Posterior vena cava (tissue), 2 donors: ENCODE measurements at regions not wholly inside any gene's neighbourhood (a gene's known extent, or its start where the extent isn't known, plus 50 kb on each side); places are given as distances from the start of the nearest gene placed in this dataset.
"Not testable (repeated sequence)": the region's sequence is repeated elsewhere in the genome, so short reads cannot be mapped to it uniquely, and the experiment has no call there.

ENCODE experiments used
- DNase-seq: peaks from one replicate; pipeline ENCODE4 v3.0.0-alpha.2; 2020; ENCODE audit warnings: low spot score
- intact Hi-C, 2 donors: fragments of 100-400 bp; cut with DNase I; formaldehyde crosslinking; loops; one replicate each; pipeline versions ENCODE4 v1.14.1 to v1.14.2; 2022 to 2023
- donor health status: DM: yes; HTN: yes; CAD: no.
- donor health status: DM: yes; HTN: yes; CAD: no.

DNA sequence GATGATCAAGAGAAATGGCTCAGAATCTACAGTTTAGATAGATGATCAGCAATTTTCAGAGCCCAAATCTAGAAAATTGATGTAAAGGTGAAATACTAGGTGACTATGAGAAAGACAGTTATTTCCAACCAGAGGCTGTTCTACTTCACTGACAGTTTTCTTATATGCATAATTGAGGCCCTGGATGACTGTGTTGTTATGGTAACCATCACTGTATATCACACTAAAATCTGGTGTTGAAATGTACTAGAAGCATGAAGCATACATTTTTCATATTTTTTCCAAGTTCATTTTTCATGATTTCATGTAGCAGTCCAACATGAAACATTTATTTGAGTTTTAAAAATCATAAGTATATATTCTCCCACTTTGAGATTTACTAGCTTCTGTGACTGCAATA is 87.4 kb downstream of the ATXN3L start:
- no peak for DNase-seq
- intact Hi-C loops = no loop called here

DNA sequence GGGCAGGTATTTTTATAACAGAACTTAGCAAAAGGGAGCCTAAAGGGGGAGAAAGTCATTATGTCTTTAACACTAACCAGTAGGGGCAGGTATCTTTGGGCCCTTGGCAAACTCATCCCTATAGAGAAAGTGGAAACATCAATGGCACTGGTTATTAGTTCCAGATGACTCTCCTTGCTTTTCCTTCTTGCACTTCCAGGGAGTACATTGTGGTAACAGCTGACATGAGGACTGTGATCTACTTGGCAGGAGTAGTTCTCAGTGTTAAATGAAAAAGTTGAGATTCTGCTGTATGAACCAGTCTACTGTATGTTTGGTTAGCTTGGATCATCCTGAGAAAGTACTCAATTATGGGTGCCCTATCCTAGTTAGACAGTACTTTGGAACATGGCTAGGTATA is 93.6 kb downstream of the ATXN3L start:
- DNase-seq = no peak
- intact Hi-C loops = no loop called here

DNA sequence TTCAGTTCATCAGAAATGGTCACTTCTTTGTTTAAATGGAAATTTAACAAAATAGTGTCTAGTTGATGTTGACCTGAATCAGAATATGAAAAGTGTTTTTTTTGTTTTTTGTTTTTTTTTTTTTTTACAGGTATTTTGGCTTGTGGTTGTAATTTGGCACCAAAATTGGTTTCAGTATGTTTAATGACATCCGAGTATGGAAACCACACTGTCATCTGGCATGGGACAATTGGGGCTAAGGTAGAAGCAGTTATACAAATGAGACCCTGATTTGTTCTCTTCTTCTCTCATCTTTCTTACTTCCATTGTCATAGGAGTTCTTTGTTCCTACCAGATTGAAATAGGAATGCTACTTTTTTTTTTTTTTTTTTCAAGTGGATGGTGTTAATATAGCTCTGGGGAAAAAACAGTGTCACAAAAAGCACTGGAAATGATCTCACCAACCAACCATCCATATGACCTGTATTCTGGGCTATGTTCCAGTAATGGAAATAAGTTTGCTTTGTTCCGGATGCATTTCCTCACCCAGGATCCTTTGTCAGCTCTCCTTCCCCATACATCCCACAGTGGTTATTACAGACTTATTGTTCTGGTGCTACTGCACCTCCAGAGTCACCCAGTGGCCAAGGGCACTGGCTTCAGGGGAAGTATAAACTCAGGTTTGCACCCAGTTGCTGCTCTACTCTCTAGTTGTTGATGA is 95.8 kb downstream of the ATXN3L start:
- DNase-seq = no peak
- intact Hi-C loops = no loop called here

DNA sequence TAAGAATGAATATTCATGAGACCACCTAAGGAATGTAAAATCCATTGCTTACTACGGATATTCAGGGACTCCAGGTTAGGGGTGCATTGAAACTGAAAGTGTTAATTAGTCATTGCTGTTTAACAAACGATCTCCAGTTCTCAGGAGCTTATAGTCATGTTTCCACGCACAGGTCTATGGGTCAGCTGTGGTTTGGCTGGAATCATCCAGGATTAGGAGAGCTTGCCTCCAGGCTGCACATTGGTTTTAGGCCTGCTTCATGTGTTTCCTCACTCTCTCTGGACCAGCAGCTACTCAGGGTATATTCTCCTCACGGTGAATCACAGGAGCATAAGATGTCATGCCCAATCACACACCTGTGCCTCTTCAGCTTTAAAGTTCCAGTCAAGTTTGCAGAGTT is 98.9 kb downstream of the ATXN3L start:
- DNase-seq = no peak
- intact Hi-C loops = no loop called here

- intact Hi-C loops = no loop called here
Measured at GRCh38 chrX:13219991-13220764, 99.7 kb downstream of the ATXN3L start.

GRCh38 chrX:13218758-13219157 is 101.1 kb downstream of the ATXN3L start:
- intact Hi-C loops = no loop called here
- DNase-seq = no peak

More at GRCh38 chrX:13219991-13220764, 99.7 kb downstream of the ATXN3L start:
- no peak for DNase-seq

- no peak for DNase-seq
- intact Hi-C loops = no loop called here
Measured at GRCh38 chrX:13216139-13216538, 103.7 kb downstream of the ATXN3L start.

DNA sequence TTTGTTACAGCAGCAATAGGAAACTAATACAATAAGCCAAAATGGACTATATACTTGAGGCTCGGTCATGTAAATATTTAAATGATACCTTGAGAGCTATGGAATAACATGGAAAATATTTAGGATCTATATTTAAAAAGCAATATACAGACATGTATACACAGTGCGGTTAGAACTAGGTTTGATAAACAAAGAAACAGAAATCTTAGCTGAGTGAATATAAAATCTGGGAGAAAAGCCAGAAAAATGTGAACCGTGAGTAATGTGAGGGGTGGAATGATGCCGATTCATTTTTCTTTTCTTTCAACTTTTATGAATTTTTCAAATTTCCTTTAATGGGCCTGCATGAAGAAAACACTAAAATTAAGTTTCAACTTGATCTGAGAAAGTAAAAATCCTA is 104.1 kb downstream of the ATXN3L start:
- intact Hi-C loops = no loop called here
- DNase-seq = no peak

DNA sequence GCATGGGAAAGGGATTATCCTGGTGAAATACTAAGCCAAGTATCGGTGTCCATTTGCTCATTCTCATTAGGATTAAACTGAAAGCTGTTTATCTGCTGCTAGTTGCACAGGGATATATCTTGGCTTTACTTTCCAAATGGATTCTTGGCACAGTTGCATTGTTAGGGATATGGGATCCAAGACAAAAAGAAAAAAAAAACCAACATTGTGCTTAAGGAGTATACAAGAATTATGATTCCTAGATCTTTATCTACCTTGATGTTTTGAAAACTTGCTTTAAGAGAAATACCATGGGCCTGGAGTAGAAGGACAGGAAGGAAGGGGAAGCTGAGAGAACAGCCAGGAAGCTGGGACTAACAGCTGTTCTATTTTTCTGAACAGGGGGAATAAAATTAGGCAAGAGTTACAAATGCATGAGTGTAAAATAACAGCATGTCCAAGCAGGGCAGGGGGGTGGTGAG is 107.6 kb downstream of the ATXN3L start:
- intact Hi-C loops = no loop called here
- DNase-seq = no peak

GRCh38 chrX:13210142-13210541 is 109.7 kb downstream of the ATXN3L start:
- intact Hi-C loops, DNase-seq: not testable (repeated sequence)

GRCh38 chrX:13209704-13210103 is 110.1 kb downstream of the ATXN3L start:
- intact Hi-C loops, DNase-seq: not testable (repeated sequence)

DNA sequence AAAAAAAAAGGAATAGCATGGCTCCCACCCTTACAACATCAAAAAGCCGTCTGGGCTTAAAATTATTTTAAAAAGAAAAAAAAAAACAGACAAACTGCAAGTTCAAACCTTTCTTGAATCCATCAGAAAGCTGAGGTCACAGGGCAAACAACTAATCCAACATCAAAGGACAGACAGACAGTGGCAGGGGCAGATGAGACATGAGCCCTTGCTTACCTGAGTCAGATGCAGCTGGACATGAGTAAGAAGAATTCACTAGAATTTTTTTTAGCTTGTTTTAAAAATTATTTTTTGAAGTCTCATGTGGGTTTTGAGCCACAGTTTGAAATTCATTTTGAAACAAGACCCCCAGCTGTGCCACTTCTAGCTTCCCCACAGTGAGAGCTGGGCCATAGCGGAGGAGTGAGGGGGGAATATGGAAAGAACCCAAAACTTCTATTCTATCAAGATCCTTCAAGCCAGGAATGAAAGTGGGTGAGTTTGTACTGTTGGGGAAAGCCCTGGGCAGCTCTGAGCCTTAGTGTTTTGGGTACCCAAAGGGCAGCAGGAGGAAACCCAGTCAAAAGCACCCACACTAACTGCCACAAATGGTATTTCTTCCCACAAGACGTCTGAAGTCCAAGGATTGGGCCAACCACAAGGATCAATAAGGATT is 111.4 kb downstream of the ATXN3L start:
- intact Hi-C loops = no loop called here
- no peak for DNase-seq

- intact Hi-C loops = no loop called here
Measured at GRCh38 chrX:13203271-13203670, 116.6 kb downstream of the ATXN3L start.

GRCh38 chrX:13201605-13202219 is 118.1 kb downstream of the ATXN3L start:
- intact Hi-C loops = no loop called here
- no peak for DNase-seq

More at GRCh38 chrX:13203271-13203670, 116.6 kb downstream of the ATXN3L start:
- DNase-seq = no peak

GRCh38 chrX:13200398-13200797 is 119.5 kb downstream of the ATXN3L start:
- DNase-seq = no peak
- intact Hi-C loops = loop anchor here in 1 of 2 donors (1.0 kb wide), 1 partner anchor 35 kb away; no protein-coding TSS in a partner anchor

DNA sequence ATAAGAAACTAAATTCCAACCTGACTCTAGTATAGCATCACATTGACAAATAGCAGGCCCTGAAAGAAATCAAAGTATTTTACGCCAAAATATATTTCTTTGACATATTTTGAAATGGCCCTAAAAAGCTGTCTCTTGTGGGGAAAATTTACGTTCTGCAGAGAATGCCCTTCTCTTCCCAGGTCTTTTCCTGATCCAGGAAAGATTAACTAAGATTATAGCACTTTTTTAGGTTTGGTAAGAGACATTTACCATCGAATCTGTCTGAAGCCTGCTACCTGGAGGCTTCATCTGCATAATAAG is 121.1 kb downstream of the ATXN3L start:
- DNase-seq = no peak
- intact Hi-C loops = no loop called here

GRCh38 chrX:13198056-13198761 is 121.6 kb downstream of the ATXN3L start:
- no peak for DNase-seq
- intact Hi-C loops = no loop called here

DNA sequence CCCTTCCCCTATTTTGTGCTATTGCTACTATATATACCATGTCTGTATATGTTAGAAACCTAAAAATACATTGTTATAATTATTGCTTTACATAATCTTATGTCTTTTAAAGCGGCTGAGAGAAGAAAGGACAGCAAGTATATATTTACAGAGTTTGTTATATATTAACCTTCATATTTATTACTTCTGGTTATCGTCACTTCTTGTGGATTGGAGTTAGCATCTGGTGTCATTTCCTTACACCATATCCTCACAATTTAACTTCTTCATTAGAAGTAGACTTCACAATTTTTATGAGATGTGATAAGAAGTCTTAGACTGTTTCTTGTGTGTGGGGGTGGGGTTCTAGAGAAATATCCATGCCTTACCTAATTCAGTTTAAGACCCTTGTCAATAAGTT is 123.1 kb downstream of the ATXN3L start:
- no peak for DNase-seq
- intact Hi-C loops = no loop called here

DNA sequence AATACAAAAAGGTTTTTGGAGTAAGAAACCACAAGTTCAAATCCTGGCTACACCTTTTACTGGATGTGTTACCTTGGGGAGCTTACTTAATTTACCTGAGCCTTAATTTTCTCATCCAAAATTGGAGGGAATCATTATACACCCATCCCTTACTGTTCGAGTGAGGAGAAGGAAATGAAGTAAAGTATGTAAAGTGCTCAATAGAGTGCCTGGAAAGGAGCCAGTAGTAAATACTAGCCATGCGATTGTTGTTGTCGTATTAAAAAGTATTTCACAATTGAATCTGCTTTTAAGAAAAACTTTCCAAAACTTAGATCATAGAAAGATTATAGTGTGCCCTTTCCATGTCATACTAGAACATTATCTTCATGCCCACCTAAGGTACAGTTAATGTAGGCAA is 124.5 kb downstream of the ATXN3L start:
- no peak for DNase-seq
- intact Hi-C loops = no loop called here
